SK-N-SH (cell line): ENCODE measurements at regions not wholly inside any gene's neighbourhood (a gene's known extent, or its start where the extent isn't known, plus 50 kb on each side); places are given as distances from the start of the nearest gene placed in this dataset.

Experiments
- EZH2phosphoT487 ChIP-seq: fragments of 200-600 bp; sonication (generic); IDR thresholded peaks from 2 replicates; pipeline ENCODE4 v1.6.1; 2017; ENCODE audit warnings: low read depth, mixed run types, mild to moderate bottlenecking, antibody characterized with exemption, moderate library complexity, borderline replicate concordance
- FOSL2 ChIP-seq: IDR thresholded peaks from 2 replicates; pipeline ENCODE4 v1.4.0; 2012; ENCODE audit warnings: low read depth, mild to moderate bottlenecking, moderate library complexity, borderline replicate concordance
- JUND ChIP-seq: IDR thresholded peaks from 2 replicates; pipeline ENCODE4 v1.4.0; 2012
- SMC3 ChIP-seq: IDR thresholded peaks from 2 replicates; pipeline ENCODE4 v1.6.1; 2012; ENCODE audit warnings: low read depth, low read length, improper control_type of control experiment
- TEAD4 ChIP-seq: IDR thresholded peaks from 2 replicates; pipeline ENCODE4 v1.4.0; 2012; ENCODE audit warnings: mild to moderate bottlenecking, borderline replicate concordance; ENCODE audit not compliant: insufficient read depth
- YY1 ChIP-seq: IDR thresholded peaks from 2 replicates; pipeline ENCODE4 v1.4.0; 2012; ENCODE audit warnings: low read depth, mild to moderate bottlenecking
- TF ChIP-seq, protein P1 (sequence below): fragments of 200-600 bp; sonication (generic); IDR thresholded peaks from 2 replicates; pipeline ENCODE4 v1.6.1; 2017; ENCODE audit warnings: antibody characterized with exemption, mild to moderate bottlenecking, moderate library complexity
- TF ChIP-seq, protein P2 (sequence below): fragments of 150-350 bp; IDR thresholded peaks from 2 replicates; pipeline ENCODE4 v1.6.1; 2017; ENCODE audit warnings: antibody characterized with exemption, low read length, low read depth, borderline replicate concordance

DNA sequence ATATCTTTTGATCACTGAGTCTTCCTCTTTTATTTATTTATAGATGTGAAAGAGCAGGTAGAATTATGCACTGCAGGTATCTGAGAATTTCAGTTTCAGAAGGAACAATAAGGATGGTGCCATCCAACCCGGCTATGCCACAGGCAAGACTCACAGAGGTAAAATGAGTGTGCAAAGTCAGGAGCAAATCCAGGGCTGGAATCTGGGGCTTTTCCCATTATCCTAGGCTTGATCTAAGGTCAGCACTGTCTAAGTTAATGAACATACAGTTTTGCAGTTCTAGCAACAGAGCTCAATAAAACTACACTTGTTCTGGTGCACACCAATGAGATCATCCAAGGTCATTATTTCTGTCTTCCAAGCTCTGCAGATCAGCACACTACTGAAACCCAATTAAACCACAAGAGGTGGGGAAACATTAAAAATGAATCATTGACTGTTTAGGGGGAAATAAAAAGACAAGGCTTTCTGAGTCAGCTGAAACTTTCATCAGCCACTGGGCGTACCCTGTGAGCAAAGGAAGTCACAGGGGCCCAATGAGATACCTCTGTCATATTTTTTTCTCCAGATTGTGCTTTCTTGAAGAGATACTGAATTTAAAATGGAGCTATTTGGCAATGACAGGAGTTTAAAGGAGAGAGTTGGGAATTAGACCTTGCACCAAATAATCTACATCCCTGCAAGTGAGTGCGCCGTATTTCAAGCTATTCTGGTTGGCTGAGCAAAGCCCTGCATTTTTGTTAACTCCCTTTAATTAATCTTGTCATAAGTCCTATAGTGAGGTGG is 662.2 kb upstream of the ZNF608 start:
- TF ChIP-seq, protein P1, sequence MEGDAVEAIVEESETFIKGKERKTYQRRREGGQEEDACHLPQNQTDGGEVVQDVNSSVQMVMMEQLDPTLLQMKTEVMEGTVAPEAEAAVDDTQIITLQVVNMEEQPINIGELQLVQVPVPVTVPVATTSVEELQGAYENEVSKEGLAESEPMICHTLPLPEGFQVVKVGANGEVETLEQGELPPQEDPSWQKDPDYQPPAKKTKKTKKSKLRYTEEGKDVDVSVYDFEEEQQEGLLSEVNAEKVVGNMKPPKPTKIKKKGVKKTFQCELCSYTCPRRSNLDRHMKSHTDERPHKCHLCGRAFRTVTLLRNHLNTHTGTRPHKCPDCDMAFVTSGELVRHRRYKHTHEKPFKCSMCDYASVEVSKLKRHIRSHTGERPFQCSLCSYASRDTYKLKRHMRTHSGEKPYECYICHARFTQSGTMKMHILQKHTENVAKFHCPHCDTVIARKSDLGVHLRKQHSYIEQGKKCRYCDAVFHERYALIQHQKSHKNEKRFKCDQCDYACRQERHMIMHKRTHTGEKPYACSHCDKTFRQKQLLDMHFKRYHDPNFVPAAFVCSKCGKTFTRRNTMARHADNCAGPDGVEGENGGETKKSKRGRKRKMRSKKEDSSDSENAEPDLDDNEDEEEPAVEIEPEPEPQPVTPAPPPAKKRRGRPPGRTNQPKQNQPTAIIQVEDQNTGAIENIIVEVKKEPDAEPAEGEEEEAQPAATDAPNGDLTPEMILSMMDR: no peak
- TF ChIP-seq YY1 (no peak), EZH2phosphoT487 (no peak), SMC3 (no peak; the same call in 1 of the 2 replicates), TEAD4 (peak; percentile 65; the same call in 1 of the 2 replicates), JUND (peak; percentile 79), FOSL2 (peak; percentile 78; the same call in 1 of the 2 replicates)
- TF ChIP-seq, protein P2, sequence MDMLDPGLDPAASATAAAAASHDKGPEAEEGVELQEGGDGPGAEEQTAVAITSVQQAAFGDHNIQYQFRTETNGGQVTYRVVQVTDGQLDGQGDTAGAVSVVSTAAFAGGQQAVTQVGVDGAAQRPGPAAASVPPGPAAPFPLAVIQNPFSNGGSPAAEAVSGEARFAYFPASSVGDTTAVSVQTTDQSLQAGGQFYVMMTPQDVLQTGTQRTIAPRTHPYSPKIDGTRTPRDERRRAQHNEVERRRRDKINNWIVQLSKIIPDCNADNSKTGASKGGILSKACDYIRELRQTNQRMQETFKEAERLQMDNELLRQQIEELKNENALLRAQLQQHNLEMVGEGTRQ: no peak
